H9 (cell line): ENCODE measurements at regions not wholly inside any gene's neighbourhood (a gene's known extent, or its start where the extent isn't known, plus 50 kb on each side); places are given as distances from the start of the nearest gene placed in this dataset.

ENCODE experiments used
- DNase-seq: peaks from one replicate; pipeline ENCODE4 v3.0.0-alpha.2; 2017
- H2AFZ ChIP-seq: one replicate; pipeline ENCODE4 v1.6.1; 2013; ENCODE audit warnings: mild to moderate bottlenecking, low read length, control low read depth, moderate library complexity
- H2AK5ac ChIP-seq: 2 replicates; pipeline ENCODE4 v1.6.1; 2013; ENCODE audit warnings: low read length, control low read depth, mixed read lengths; ENCODE audit not compliant: insufficient read length
- H2BK120ac ChIP-seq: one replicate; pipeline ENCODE4 v1.6.1; 2013; ENCODE audit warnings: low read depth, mild to moderate bottlenecking, low read length, control low read depth, inconsistent platforms; ENCODE audit not compliant: poor library complexity, severe bottlenecking
- H2BK12ac ChIP-seq: 2 replicates; pipeline ENCODE4 v1.6.1; 2013; ENCODE audit warnings: low read length, control low read depth, mixed read lengths, low read depth; ENCODE audit not compliant: insufficient read length
- H2BK15ac ChIP-seq: 2 replicates; pipeline ENCODE4 v1.6.1; 2013; ENCODE audit warnings: low read depth, low read length, control low read depth
- H2BK20ac ChIP-seq: one replicate; pipeline ENCODE4 v1.6.1; 2013; ENCODE audit warnings: low read depth, mild to moderate bottlenecking, low read length, control low read depth, inconsistent platforms; ENCODE audit not compliant: poor library complexity, severe bottlenecking
- H2BK5ac ChIP-seq: 2 replicates; pipeline ENCODE4 v1.6.1; 2013; ENCODE audit warnings: low read length, control low read depth, mixed read lengths; ENCODE audit not compliant: insufficient read length
- H3K14ac ChIP-seq: 2 replicates; pipeline ENCODE4 v1.6.1; 2013; ENCODE audit warnings: low read length, control low read depth; ENCODE audit not compliant: insufficient read depth
- H3K18ac ChIP-seq: 2 replicates; pipeline ENCODE4 v1.6.1; 2013; ENCODE audit warnings: low read depth, mild to moderate bottlenecking, mixed read lengths, low read length, control low read depth; ENCODE audit not compliant: insufficient read length
- H3K23ac ChIP-seq: 2 replicates; pipeline ENCODE4 v1.6.1; 2013; ENCODE audit warnings: low read length, control low read depth, mixed read lengths, low read depth; ENCODE audit not compliant: insufficient read length
- H3K23me2 ChIP-seq: 2 replicates; pipeline ENCODE4 v1.6.1; 2013; ENCODE audit warnings: low read depth, mild to moderate bottlenecking, mixed read lengths, low read length, control low read depth; ENCODE audit not compliant: insufficient read length, poor library complexity, severe bottlenecking
- H3K27ac ChIP-seq: 2 replicates; pipeline ENCODE4 v1.5.1; 2013; ENCODE audit warnings: low read length, control low read depth, mixed read lengths, low read depth; ENCODE audit not compliant: insufficient read length
- H3K27me3 ChIP-seq: 2 replicates; pipeline ENCODE4 v1.6.1; 2013; ENCODE audit warnings: low read length, control low read depth, inconsistent platforms; ENCODE audit not compliant: insufficient read depth
- H3K4ac ChIP-seq: 2 replicates; pipeline ENCODE4 v1.6.1; 2013; ENCODE audit warnings: low read depth, mild to moderate bottlenecking, control low read depth, inconsistent platforms, low read length, moderate library complexity
- H3K4me1 ChIP-seq: 2 replicates; pipeline ENCODE4 v1.6.1; 2013; ENCODE audit warnings: low read length, control low read depth, inconsistent platforms; ENCODE audit not compliant: insufficient read depth
- H3K4me2 ChIP-seq: 2 replicates; pipeline ENCODE4 v1.6.1; 2013; ENCODE audit warnings: low read length, control low read depth, mixed read lengths; ENCODE audit not compliant: insufficient read length, insufficient read depth
- H3K56ac ChIP-seq: 2 replicates; pipeline ENCODE4 v1.6.1; 2013; ENCODE audit warnings: low read depth, mild to moderate bottlenecking, mixed read lengths, low read length, control low read depth; ENCODE audit not compliant: insufficient read length
- H3K79me1 ChIP-seq: 2 replicates; pipeline ENCODE4 v1.6.1; 2013; ENCODE audit warnings: low read depth, mild to moderate bottlenecking, moderate library complexity, low read length, control low read depth, inconsistent platforms; ENCODE audit not compliant: insufficient read depth, poor library complexity, severe bottlenecking
- H3K79me2 ChIP-seq: 2 replicates; pipeline ENCODE4 v1.6.1; 2013; ENCODE audit warnings: low read length, control low read depth, inconsistent platforms; ENCODE audit not compliant: insufficient read depth
- H3K9ac ChIP-seq: 2 replicates; pipeline ENCODE4 v1.6.1; 2013; ENCODE audit warnings: low read length, control low read depth, mixed read lengths; ENCODE audit not compliant: insufficient read length; ENCODE audit errors: extremely low read depth
- H3K9me3 ChIP-seq: one replicate; pipeline ENCODE4 v1.6.1; 2013; ENCODE audit warnings: low read depth, low read length, inconsistent platforms; ENCODE audit not compliant: control insufficient read depth
- H3T11ph ChIP-seq: one replicate; pipeline ENCODE4 v1.6.1; 2013; ENCODE audit warnings: mild to moderate bottlenecking, low read length, control low read depth, inconsistent platforms
- H4K20me1 ChIP-seq: one replicate; pipeline ENCODE4 v1.6.1; 2013; ENCODE audit not compliant: control insufficient read depth, insufficient read length, insufficient read depth
- H4K5ac ChIP-seq: 2 replicates; pipeline ENCODE4 v1.6.1; 2013; ENCODE audit warnings: low read depth, mild to moderate bottlenecking, mixed read lengths, low read length, control low read depth; ENCODE audit not compliant: insufficient read length
- H4K8ac ChIP-seq: replicated peaks from 2 replicates; pipeline ENCODE4 v1.6.1; 2013; ENCODE audit warnings: low read length, control low read depth, mixed read lengths, low read depth; ENCODE audit not compliant: insufficient read length
- H4K91ac ChIP-seq: 2 replicates; pipeline ENCODE4 v1.6.1; 2013; ENCODE audit warnings: low read depth, mild to moderate bottlenecking, moderate library complexity, mixed read lengths, low read length, control low read depth; ENCODE audit not compliant: insufficient read length
- H3K27ac Mint-ChIP-seq, 3 experiments: 2 replicates in 2 of 3; 3 replicates in 1 of 3; pipeline ENCODE4 v1.8.0; 2020 to 2021; ENCODE audit warnings: mixed read lengths in 3 of 3, mild to moderate bottlenecking in 1 of 3, moderate library complexity in 1 of 3
- H3K27me3 Mint-ChIP-seq: 2 replicates; pipeline ENCODE4 v1.8.0; 2021; ENCODE audit warnings: low read depth, mild to moderate bottlenecking, moderate library complexity, mixed read lengths
- H3K36me3 Mint-ChIP-seq, 3 experiments: 2 replicates in 2 of 3; 3 replicates in 1 of 3; pipeline ENCODE4 v1.8.0; 2020 to 2021; ENCODE audit warnings: low read depth in 3 of 3, mixed read lengths in 3 of 3; ENCODE audit not compliant: insufficient read depth in 1 of 3
- H3K4me1 Mint-ChIP-seq, 2 experiments: 2 replicates each; pipeline ENCODE4 v1.8.0; 2020; ENCODE audit warnings: mixed read lengths in 2 of 2
- H3K4me3 Mint-ChIP-seq, 2 experiments: 2 replicates in 1 of 2; 3 replicates in 1 of 2; pipeline ENCODE4 v1.8.0; 2020 to 2021; ENCODE audit warnings: mild to moderate bottlenecking in 2 of 2, mixed read lengths in 2 of 2, moderate library complexity in 1 of 2
- H3K9me3 Mint-ChIP-seq, 2 experiments: 2 replicates in 1 of 2; 3 replicates in 1 of 2; pipeline ENCODE4 v1.8.0; 2020; ENCODE audit warnings: mild to moderate bottlenecking in 2 of 2, mixed read lengths in 2 of 2, moderate library complexity in 1 of 2
- CTCF ChIP-seq: fragments of 200-600 bp; sonication (generic); conservative IDR thresholded peaks from 3 replicates; pipeline ENCODE4 v1.8.0; 2021; ENCODE audit warnings: antibody characterized with exemption, mild to moderate bottlenecking
- WGBS: extraction: QIAGEN DNeasy Blood & Tissue Kit; methylation state at CpG from one replicate; pipeline ENCODE4 v1.1.7; 2013; ENCODE audit warnings: missing lambda C conversion rate, low lambda C conversion rate, mixed read lengths; ENCODE audit not compliant: insufficient read length; ENCODE audit errors: extremely low coverage; 5-methylcytosine and 5-hydroxymethylcytosine counted together

- no peak overlapping the region for H2BK5ac ChIP-seq
- H4K20me1 ChIP-seq: no peaks in the 10 kb centered on the region
- H3K79me2 ChIP-seq: no peaks in the 10 kb centered on the region
- no peak overlapping the region for H2BK20ac ChIP-seq
- no peak overlapping the region for H3K27ac ChIP-seq
- WGBS: no CpG with 5 or more reads among the region's 4 CpGs
- TF ChIP-seq CTCF: no peak
- no peak overlapping the region for H3K56ac ChIP-seq
- H4K5ac ChIP-seq: no peak overlapping the region
- no peak overlapping the region for H2AK5ac ChIP-seq
- no peak overlapping the region for H4K91ac ChIP-seq
- Mint-ChIP-seq H3K4me1 (peaks cover 27 to 28% of the 10 kb centered on the region in 2 experiments), H3K4me3 (no peak overlapping the region), H3K9me3 (no peaks in the 10 kb centered on the region; a peak in 1 of 5 replicates), H3K36me3 (no peaks in the 10 kb centered on the region), H3K27me3 (peaks cover 7% of the 10 kb centered on the region), H3K27ac (peak overlapping the region in 1 of 3 experiments; percentile 16; a peak in 1 of 7 replicates)
- H3K14ac ChIP-seq: no peak overlapping the region
- no peaks in the 10 kb centered on the region for H3K23me2 ChIP-seq
- no peak overlapping the region for H3K9ac ChIP-seq
- H3K79me1 ChIP-seq: no peaks in the 10 kb centered on the region
- H2BK120ac ChIP-seq: no peak overlapping the region
- H4K8ac ChIP-seq: no peak overlapping the region
- H3K9me3 ChIP-seq: no peaks in the 10 kb centered on the region
- H2BK15ac ChIP-seq: no peak overlapping the region
- H2BK12ac ChIP-seq: no peak overlapping the region
- H2AFZ ChIP-seq: no peak overlapping the region
- DNase-seq: no peak
- no peak overlapping the region for H3T11ph ChIP-seq
- H3K18ac ChIP-seq: no peak overlapping the region
- no peaks in the 10 kb centered on the region for H3K27me3 ChIP-seq
- no peaks in the 10 kb centered on the region for H3K4me1 ChIP-seq
- H3K23ac ChIP-seq: no peak overlapping the region
- no peak overlapping the region for H3K4ac ChIP-seq
- H3K4me2 ChIP-seq: no peak overlapping the region
Measured at GRCh38 chr16:54576785-54577184, 290.2 kb upstream of the IRX3 start.
